ENCODE measurements at regions not wholly inside any gene's neighbourhood (a gene's known extent, or its start where the extent isn't known, plus 50 kb on each side); places are given as distances from the start of the nearest gene placed in this dataset.

- TF ChIP-seq PRDM2 (tag by site-specific recombination; IDR thresholded peaks at IDR 0.05; ENCODE audit: borderline replicate concordance) (no peak), ZNF423 (tag by site-specific recombination; IDR thresholded peaks at IDR 0.05) (no peak), PRDM6 (tag by site-specific recombination; IDR thresholded peaks at IDR 0.05) (no peak), ZNF211 (tag by site-specific recombination; IDR thresholded peaks at IDR 0.05; ENCODE audit: low read depth) (no peak), ZNF600 (tag by site-specific recombination; IDR thresholded peaks at IDR 0.05) (no peak), ZNF843 (tag by site-specific recombination; IDR thresholded peaks at IDR 0.05) (no peak), ZNF624 (tag by site-specific recombination; IDR thresholded peaks at IDR 0.05) (no peak), ZNF391 (tag by site-specific recombination; IDR thresholded peaks at IDR 0.05; ENCODE audit: borderline replicate concordance, low read depth) (no peak)
Observed at GRCh38 chr4:185916683-185917082, 104.7 kb upstream of the SORBS2 start (continued).

GRCh38 chr4:185919107-185919506 is 107.1 kb upstream of the SORBS2 start:
- H3K36me3 ChIP-seq (ENCODE audit: control insufficient read depth in 2 of 2, insufficient read depth in 1 of 2, low read length in 2 of 2), result no peaks in the 10 kb centered on the region
- ChIA-PET CTCF (no interaction called here), POLR2A (no interaction called here)
- H3K9me3 ChIP-seq (ENCODE audit: control insufficient read depth, insufficient read depth, low read depth, low read length), result no peaks in the 10 kb centered on the region
- no peak overlapping the region for H3K4me3 ChIP-seq (ENCODE audit: low read depth, low read length)
- peaks cover 7% of the 10 kb centered on the region; the same call in 1 of the 2 replicates for H3K4me1 ChIP-seq (ENCODE audit: control insufficient read depth, insufficient read depth, low read length)
- H3K27ac ChIP-seq (ENCODE audit: extremely low read depth, low read depth, low read length), result no peak overlapping the region
- TF ChIP-seq ZNF600 (tag by site-specific recombination; IDR thresholded peaks at IDR 0.05) (no peak), ZBTB10 (tag by site-specific recombination; IDR thresholded peaks at IDR 0.05) (no peak), ZNF623 (tag by site-specific recombination; IDR thresholded peaks at IDR 0.05) (no peak), PRDM10 (tag by site-specific recombination; IDR thresholded peaks at IDR 0.05) (no peak), ZNF792 (tag by site-specific recombination; IDR thresholded peaks at IDR 0.05) (no peak), ZNF292 (tag by site-specific recombination; IDR thresholded peaks at IDR 0.05; ENCODE audit: borderline replicate concordance, low read depth) (no peak), ZNF645 (tag by site-specific recombination; IDR thresholded peaks at IDR 0.05) (no peak), ZNF449 (tag by site-specific recombination; IDR thresholded peaks at IDR 0.05) (no peak), PRDM6 (tag by site-specific recombination; IDR thresholded peaks at IDR 0.05) (no peak), ZNF10 (tag by site-specific recombination; IDR thresholded peaks at IDR 0.05) (no peak), ZBTB17 (tag by site-specific recombination; IDR thresholded peaks at IDR 0.05) (no peak)
